ENCODE measurements at regions not wholly inside any gene's neighbourhood (a gene's known extent, or its start where the extent isn't known, plus 50 kb on each side); places are given as distances from the start of the nearest gene placed in this dataset.

DNA sequence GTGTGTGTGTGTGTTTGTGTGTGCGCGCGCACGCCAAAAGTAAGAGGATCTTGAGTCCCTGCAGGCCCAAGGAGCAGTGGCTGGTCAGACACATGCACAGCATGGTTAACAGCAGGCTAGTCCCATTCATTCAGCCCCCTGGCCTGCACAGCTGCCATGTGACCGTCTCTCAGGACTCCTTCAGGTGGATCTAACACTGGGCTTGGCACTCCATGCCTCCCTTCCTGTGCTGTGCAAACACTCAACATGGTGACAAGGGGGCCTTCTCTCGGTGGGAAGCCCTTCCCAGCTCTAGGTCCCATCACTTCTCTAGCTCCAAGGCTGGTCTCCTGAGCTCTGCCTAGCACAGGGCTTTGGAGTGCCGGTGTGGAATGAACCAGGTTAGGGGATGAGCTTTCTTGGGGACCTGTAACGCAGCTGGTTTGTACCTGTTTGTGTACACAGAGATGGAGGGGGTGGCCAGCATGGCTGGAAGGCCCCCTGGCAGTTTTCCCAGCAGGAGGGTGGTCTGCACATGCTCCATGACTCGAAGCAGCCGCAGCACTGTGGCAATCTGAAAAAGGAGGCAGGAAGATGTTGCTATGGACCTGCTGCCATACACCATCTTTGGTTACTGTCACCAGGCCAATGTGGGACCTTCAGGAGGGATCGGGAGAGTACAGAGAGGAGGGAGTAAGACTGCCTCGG is 69.4 kb upstream of the GCSH start:
- TF ChIP-seq CTCF (conservative IDR thresholded peaks at IDR 0.05) (no peak), EZH2 (IDR thresholded peaks at IDR 0.05; ENCODE audit: low read depth) (no peak)

Measured in PC-9 (cell line).